ENCODE measurements at regions not wholly inside any gene's neighbourhood (a gene's known extent, or its start where the extent isn't known, plus 50 kb on each side); places are given as distances from the start of the nearest gene placed in this dataset.

DNA sequence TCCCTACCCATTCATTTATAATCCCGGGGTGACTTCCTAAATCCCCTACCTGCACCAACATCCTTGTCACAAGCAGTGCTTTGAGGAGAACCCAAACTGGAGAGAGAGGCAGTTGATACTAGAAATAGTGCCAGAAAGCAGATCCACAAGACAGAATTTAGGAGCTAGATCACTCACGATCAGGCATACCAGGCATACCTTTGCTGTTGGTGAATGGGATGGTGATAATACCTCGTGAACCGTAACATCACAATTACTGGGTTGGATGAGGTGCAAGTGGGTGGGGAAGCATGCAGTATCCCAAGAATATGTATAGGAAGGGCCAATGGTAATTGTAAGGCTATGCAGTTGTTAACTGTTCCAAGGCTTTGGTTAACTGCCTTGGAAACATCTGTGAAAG lies 129.3 kb downstream of the TMA16 start:
- TF ChIP-seq EZH2phosphoT487 (IDR thresholded peaks at IDR 0.05; ENCODE audit: borderline replicate concordance, low read depth, low read length), result no peak
- TF ChIP-seq, protein P1, sequence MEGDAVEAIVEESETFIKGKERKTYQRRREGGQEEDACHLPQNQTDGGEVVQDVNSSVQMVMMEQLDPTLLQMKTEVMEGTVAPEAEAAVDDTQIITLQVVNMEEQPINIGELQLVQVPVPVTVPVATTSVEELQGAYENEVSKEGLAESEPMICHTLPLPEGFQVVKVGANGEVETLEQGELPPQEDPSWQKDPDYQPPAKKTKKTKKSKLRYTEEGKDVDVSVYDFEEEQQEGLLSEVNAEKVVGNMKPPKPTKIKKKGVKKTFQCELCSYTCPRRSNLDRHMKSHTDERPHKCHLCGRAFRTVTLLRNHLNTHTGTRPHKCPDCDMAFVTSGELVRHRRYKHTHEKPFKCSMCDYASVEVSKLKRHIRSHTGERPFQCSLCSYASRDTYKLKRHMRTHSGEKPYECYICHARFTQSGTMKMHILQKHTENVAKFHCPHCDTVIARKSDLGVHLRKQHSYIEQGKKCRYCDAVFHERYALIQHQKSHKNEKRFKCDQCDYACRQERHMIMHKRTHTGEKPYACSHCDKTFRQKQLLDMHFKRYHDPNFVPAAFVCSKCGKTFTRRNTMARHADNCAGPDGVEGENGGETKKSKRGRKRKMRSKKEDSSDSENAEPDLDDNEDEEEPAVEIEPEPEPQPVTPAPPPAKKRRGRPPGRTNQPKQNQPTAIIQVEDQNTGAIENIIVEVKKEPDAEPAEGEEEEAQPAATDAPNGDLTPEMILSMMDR (conservative IDR thresholded peaks at IDR 0.05; ENCODE audit: low read length), result no peak

Data from OCI-LY7 (cell line).